Thoracic aorta (tissue), 2 donors: ENCODE measurements at regions not wholly inside any gene's neighbourhood (a gene's known extent, or its start where the extent isn't known, plus 50 kb on each side); places are given as distances from the start of the nearest gene placed in this dataset.

Source experiments
- ATAC-seq: fragments of 150-250 bp; one replicate; pipeline ENCODE4 v1.8.0; 2017; ENCODE audit warnings: low read depth; ENCODE audit not compliant: insufficient number of reproducible peaks, low FRiP score
- DNase-seq: peaks from one replicate; pipeline ENCODE4 v3.0.0-alpha.2; 2020; ENCODE audit warnings: low spot score
- H3K27ac ChIP-seq, 2 donors: fragments of 200-600 bp; sonication (generic); 1 replicate in 1 of 2; 2 replicates in 1 of 2; pipeline ENCODE4 v1.5.1; 2016; ENCODE audit warnings: mild to moderate bottlenecking in 2 of 2, moderate library complexity in 2 of 2
- H3K27me3 ChIP-seq: fragments of 200-600 bp; sonication (generic); replicated peaks from 2 replicates; pipeline ENCODE4 v1.6.0; 2016; ENCODE audit warnings: mild to moderate bottlenecking; ENCODE audit not compliant: insufficient read depth
- H3K36me3 ChIP-seq: fragments of 200-600 bp; sonication (generic); one replicate; pipeline ENCODE4 v1.5.1; 2016
- H3K4me1 ChIP-seq, 2 donors: fragments of 200-600 bp; sonication (generic); 1 replicate in 1 of 2; 2 replicates in 1 of 2; pipeline versions ENCODE4 v1.5.1 to v1.6.0; 2016; ENCODE audit warnings: low read depth in 2 of 2, mild to moderate bottlenecking in 1 of 2; ENCODE audit not compliant: control insufficient read depth in 1 of 2
- H3K4me3 ChIP-seq: fragments of 200-600 bp; sonication (generic); 2 replicates; pipeline ENCODE4 v1.5.1; 2016; ENCODE audit warnings: mild to moderate bottlenecking
- H3K9me3 ChIP-seq: fragments of 200-600 bp; sonication (generic); 2 replicates; pipeline ENCODE4 v1.5.1; 2016
- TF ChIP-seq, protein P1 (sequence below): fragments of 200-600 bp; sonication (generic); IDR thresholded peaks from one replicate; pipeline ENCODE4 v1.5.1; 2019; ENCODE audit warnings: antibody characterized with exemption

- Histone ChIP-seq H3K4me3 (no peak overlapping the region), H3K27ac (no peak overlapping the region), H3K36me3 (no peaks in the 10 kb centered on the region), H3K9me3 (no peaks in the 10 kb centered on the region), H3K4me1 (no peaks in the 10 kb centered on the region), H3K27me3 (no peaks in the 10 kb centered on the region)
- TF ChIP-seq, protein P1, sequence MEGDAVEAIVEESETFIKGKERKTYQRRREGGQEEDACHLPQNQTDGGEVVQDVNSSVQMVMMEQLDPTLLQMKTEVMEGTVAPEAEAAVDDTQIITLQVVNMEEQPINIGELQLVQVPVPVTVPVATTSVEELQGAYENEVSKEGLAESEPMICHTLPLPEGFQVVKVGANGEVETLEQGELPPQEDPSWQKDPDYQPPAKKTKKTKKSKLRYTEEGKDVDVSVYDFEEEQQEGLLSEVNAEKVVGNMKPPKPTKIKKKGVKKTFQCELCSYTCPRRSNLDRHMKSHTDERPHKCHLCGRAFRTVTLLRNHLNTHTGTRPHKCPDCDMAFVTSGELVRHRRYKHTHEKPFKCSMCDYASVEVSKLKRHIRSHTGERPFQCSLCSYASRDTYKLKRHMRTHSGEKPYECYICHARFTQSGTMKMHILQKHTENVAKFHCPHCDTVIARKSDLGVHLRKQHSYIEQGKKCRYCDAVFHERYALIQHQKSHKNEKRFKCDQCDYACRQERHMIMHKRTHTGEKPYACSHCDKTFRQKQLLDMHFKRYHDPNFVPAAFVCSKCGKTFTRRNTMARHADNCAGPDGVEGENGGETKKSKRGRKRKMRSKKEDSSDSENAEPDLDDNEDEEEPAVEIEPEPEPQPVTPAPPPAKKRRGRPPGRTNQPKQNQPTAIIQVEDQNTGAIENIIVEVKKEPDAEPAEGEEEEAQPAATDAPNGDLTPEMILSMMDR, result no peak
- no peak for ATAC-seq
- DNase-seq, result no peak
Measured at GRCh38 chr6:147829835-147830234, 321.3 kb downstream of the SAMD5 start.

DNA sequence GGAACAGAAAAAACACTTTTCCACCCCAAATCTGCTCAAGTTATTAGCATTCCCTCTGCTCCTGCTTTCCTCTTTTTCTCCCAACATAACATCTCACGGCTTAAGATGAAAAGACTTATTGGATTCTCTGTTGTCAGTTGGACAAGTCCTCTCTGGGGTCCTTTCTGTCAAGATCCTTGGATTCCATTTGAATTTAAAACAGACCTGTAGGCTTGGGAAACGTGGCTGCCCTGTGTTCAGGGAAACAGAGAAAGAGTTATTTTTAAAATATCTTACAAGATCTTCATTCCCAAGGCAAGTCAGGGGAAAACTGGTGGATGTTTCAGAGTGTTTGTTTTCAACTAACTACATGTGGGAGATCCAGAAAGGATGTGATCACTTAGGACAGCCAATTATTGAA lies 322.9 kb downstream of the SAMD5 start:
- no peak for ATAC-seq
- DNase-seq, result no peak
- TF ChIP-seq, protein P1, result no peak
- Histone ChIP-seq H3K27ac (no peak overlapping the region), H3K4me1 (no peaks in the 10 kb centered on the region), H3K36me3 (no peaks in the 10 kb centered on the region), H3K27me3 (no peaks in the 10 kb centered on the region), H3K9me3 (no peaks in the 10 kb centered on the region), H3K4me3 (no peak overlapping the region)

GRCh38 chr6:147833607-147834006 lies 325.1 kb downstream of the SAMD5 start:
- TF ChIP-seq, protein P1, result no peak
- Histone ChIP-seq H3K9me3 (no peaks in the 10 kb centered on the region), H3K27ac (no peak overlapping the region), H3K27me3 (no peaks in the 10 kb centered on the region), H3K4me1 (no peaks in the 10 kb centered on the region), H3K36me3 (no peaks in the 10 kb centered on the region), H3K4me3 (no peak overlapping the region)
- ATAC-seq (no peak), DNase-seq (no peak)

DNA sequence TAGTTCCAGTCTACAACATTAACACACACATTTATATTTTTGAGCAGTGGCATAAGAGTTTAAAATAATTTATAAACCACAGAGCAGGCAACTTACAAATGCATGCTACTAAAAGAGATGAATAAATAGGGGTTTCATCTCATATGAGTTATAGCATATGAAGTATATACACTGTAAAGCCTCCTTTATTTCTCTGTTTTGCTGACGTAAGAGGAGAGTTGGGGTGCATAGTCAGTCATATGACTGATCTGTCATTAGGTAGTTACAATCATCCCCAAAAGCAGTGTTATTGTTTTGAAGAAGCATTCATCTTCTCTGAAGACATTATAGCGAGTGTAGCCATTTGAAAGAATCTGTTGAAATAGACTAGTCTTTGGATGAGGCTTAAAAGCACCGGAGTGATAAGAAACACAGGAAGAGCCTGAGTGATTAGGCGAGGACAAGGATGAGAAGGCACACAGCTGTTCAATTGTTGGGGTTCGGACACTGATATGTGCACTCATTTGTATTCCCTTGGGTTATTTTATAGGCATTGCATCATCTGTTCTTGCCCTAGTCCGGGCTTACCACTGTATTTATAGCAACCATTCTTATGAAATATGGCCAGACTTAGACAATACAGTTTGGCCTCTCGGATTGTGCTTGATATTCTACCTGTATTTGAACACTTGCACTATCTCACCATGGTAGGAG lies 325.7 kb downstream of the SAMD5 start:
- TF ChIP-seq, protein P1, result no peak
- no peak for ATAC-seq
- no peak for DNase-seq
- Histone ChIP-seq H3K4me1 (no peaks in the 10 kb centered on the region), H3K36me3 (no peaks in the 10 kb centered on the region), H3K4me3 (no peak overlapping the region), H3K27ac (no peak overlapping the region), H3K27me3 (no peaks in the 10 kb centered on the region), H3K9me3 (no peaks in the 10 kb centered on the region)

GRCh38 chr6:147837540-147837939 lies 329.1 kb downstream of the SAMD5 start:
- Histone ChIP-seq H3K4me3 (no peak overlapping the region), H3K27me3 (no peaks in the 10 kb centered on the region), H3K4me1 (no peaks in the 10 kb centered on the region), H3K27ac (no peak overlapping the region), H3K36me3 (no peaks in the 10 kb centered on the region), H3K9me3 (no peaks in the 10 kb centered on the region)
- no peak for DNase-seq
- TF ChIP-seq, protein P1, result no peak
- no peak for ATAC-seq
